D721Med (cell line): ENCODE measurements at regions not wholly inside any gene's neighbourhood (a gene's known extent, or its start where the extent isn't known, plus 50 kb on each side); places are given as distances from the start of the nearest gene placed in this dataset.

Experiments
- DNase-seq: peaks from one replicate; pipeline ENCODE4 v3.0.0; 2011; ENCODE audit warnings: low spot score; ENCODE audit not compliant: insufficient read length
- FAIRE-seq: peaks from 2 replicates; lab custom pipeline; 2011; peaks lifted over from hg19 to GRCh38; lab: Jason Lieb, UNC
- TF ChIP-seq, protein P1 (sequence below): IDR thresholded peaks from 2 replicates; pipeline ENCODE4 v1.5.1; 2012; ENCODE audit warnings: mild to moderate bottlenecking, control low read depth; ENCODE audit not compliant: insufficient read depth; ENCODE audit errors: missing control alignments

DNA sequence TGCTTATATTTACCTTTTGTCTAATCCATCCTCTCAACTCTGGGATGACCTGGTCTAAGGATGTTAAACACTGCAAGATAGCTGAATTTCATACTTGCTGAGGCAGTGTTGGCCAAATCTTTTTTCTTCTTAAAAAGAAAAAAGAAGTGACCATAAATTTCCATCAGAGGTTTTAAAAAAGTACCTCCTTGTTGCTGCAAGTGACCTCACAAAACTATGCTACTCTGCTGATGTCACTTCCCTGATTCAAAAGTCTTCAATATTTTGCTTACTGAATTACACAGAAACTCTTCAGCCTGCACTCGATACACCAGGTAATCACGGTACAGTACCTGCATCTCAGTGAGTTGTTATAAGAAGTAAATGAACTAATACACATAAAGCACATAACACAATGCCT, 107.2 kb upstream of the PRDM1 start:
- FAIRE-seq: no peak
- DNase-seq: no peak
- TF ChIP-seq, protein P1, sequence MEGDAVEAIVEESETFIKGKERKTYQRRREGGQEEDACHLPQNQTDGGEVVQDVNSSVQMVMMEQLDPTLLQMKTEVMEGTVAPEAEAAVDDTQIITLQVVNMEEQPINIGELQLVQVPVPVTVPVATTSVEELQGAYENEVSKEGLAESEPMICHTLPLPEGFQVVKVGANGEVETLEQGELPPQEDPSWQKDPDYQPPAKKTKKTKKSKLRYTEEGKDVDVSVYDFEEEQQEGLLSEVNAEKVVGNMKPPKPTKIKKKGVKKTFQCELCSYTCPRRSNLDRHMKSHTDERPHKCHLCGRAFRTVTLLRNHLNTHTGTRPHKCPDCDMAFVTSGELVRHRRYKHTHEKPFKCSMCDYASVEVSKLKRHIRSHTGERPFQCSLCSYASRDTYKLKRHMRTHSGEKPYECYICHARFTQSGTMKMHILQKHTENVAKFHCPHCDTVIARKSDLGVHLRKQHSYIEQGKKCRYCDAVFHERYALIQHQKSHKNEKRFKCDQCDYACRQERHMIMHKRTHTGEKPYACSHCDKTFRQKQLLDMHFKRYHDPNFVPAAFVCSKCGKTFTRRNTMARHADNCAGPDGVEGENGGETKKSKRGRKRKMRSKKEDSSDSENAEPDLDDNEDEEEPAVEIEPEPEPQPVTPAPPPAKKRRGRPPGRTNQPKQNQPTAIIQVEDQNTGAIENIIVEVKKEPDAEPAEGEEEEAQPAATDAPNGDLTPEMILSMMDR: no peak

DNA sequence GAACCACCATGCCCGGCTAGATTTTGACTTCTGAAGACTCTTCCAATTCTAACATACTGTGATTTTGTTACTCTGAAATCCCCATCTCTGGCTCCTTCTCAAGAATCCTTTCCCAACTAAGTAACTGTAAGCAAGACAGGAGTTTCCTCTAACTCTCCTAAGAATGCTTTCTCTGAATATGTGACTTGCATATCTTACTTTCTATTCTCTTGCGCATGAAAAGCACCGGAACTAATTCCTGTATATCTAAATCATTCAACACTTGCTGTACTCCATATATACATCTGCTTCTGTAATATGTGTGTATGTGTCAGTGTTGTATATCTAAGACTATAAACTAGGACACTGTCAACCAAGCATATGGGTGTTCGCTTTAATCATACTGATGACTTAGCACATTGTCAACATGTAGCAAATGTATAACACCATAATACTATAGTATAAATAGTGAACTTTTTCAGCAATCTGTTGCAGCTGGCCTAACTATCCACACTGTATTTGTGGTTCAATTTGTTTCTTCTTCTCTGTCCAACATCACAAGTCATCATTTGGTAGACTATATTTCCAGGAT, 108.1 kb upstream of the PRDM1 start:
- DNase-seq: no peak
- no peak for FAIRE-seq
- TF ChIP-seq, protein P1: no peak

DNA sequence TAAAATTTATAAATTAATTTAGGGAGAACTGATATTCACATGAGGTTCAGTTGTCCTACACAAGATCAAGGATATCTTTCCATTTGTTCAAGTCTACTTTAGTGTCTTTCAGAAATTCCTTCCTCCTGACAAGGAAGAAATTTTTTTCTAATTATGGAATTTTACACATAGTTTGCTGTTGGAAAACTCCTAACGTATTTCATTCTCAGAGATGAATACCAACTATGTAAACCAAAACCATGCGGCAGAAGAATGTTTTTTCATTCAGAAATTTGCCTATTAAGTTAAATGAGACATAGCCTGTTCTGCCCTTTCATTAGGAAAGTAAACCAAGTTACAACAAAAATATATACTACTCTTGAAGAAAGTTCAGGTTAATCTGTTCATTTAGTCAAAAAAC, 111.2 kb upstream of the PRDM1 start:
- TF ChIP-seq, protein P1: no peak
- no peak for FAIRE-seq
- DNase-seq: no peak

DNA sequence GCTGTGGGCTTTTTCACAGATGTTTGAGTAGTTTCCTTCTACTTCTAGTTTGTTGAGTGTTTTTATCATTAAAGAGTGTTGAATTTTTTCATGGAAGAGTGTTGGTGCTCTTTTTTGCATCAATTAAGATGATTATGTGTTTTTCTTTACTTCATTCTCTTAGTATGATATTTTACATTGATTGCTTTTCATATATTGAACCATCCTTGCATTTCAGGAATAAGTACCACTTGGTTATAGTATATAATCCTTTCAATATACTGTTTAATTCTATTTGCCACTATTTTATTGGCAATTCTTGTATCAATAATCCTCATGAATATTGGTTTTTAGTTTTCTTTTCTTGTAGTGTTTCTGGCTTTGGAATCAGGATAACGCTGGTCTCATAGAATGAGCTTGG, 113.7 kb upstream of the PRDM1 start:
- FAIRE-seq: no peak
- TF ChIP-seq, protein P1: no peak
- no peak for DNase-seq

DNA sequence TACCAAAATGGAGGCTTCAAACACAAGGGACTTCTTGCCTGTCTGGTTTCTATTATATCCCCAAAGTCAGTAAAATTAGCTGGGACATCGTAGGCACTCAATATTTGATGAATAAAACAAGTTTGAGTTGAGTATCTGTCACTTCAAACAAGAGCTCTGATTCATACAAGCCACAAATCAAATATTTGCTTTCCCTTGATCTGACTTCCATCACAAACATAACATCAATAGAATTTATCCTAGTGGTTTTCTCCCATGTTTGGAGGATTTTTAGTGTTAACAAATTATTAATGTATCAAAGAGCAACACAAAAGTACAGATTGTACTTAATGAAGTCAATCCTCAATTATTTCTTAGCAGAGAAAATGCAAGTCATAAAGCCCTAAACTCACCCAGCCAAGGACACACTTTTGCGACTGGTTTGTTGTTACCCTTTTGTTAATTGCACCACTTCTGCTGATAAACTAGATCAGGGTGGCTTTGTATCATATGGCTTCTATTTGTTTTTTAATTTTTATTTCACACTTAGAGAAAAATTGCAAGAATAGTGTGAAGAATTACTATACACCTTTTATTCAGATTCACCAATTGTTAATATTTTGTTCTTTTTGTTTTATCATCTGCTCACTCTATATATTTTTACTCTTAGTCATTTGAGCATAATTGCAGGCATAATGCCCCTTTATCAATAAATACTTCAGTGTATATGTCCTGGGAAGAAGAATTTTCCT, 117.4 kb upstream of the PRDM1 start:
- no peak for FAIRE-seq
- no peak for DNase-seq
- TF ChIP-seq, protein P1: no peak

DNA sequence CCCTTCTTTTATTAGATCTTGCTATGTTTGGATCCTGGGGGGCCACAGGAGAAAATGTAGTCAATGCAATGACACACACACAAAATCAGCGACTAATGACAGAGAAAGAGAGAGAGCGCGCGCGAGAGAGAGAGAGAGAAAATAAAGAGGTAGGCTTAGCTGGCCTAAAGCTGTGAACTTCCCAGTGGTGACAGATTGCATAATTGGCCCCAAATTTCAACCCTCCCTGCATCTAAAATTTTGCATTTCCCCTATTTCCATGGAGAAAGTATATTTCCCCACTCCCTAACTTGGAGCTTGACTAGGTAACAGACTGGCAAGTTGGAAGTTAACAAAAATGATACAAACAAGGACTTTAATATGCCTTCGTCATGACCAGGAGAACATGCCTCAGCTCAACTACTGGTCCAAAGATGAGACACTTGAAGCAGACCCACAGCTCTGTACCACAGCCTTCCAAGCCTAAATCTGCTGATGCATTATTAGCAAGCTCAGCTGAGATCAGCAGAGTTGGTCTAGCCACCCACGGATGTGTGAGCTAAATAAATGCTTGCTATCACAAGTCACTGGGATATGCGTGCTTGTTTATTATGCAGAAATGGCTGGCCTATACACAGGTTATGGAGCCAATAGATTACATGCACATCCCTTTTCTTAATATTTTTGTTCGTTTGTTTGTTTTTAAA, 118.1 kb upstream of the PRDM1 start:
- TF ChIP-seq, protein P1: no peak
- no peak for FAIRE-seq
- DNase-seq: no peak
